ENCODE measurements at regions not wholly inside any gene's neighbourhood (a gene's known extent, or its start where the extent isn't known, plus 50 kb on each side); places are given as distances from the start of the nearest gene placed in this dataset.
A peak's percentile ranks its signal among the peaks of the same experiment; 100 is the strongest.
"Not testable (repeated sequence)": the region's sequence is repeated elsewhere in the genome, so short reads cannot be mapped to it uniquely, and the experiment has no call there.

GRCh38 chr1:55781003-55781402 is 565.8 kb upstream of the USP24 start:
- no peak for DNase-seq (ENCODE audit: low spot score)

- no peak for DNase-seq (ENCODE audit: low spot score)
These were observed 562.4 kb upstream of the USP24 start for GRCh38 chr1:55777545-55777944.

DNA sequence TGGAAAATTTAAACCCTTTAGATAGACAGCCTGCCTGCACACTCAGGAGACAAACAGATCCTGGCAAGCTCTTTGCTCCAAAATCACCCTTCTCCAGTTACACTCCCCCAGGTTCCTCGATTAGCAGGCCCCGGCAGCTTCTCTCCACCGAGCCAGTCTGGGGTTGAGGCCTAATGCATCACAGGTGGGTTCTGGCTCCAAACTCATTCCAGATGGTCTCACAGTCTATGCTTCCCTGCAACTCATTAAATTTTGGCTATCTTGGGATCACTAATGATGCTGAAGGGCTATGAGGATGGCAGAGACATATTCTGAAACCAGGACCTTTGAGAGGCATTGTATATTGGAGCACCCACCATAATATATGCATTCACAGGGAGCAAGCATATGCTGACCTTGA is 559.8 kb upstream of the USP24 start:
- no peak for DNase-seq (ENCODE audit: low spot score)

GRCh38 chr1:55774446-55774845 is 559.3 kb upstream of the USP24 start:
- DNase-seq (ENCODE audit: low spot score): no peak

- no peak for DNase-seq (ENCODE audit: low spot score)
These were observed 558.2 kb upstream of the USP24 start for GRCh38 chr1:55773211-55773940.

- no peak for DNase-seq (ENCODE audit: low spot score)
These were observed 553.3 kb upstream of the USP24 start for GRCh38 chr1:55768327-55768952.

GRCh38 chr1:55767171-55767570 is 552.0 kb upstream of the USP24 start:
- DNase-seq (ENCODE audit: low spot score): no peak

- DNase-seq (ENCODE audit: low spot score): not testable (repeated sequence)
These were observed 550.3 kb upstream of the USP24 start for GRCh38 chr1:55765505-55765904.

GRCh38 chr1:55751776-55752175 is 536.6 kb upstream of the USP24 start:
- DNase-seq (ENCODE audit: low spot score): no peak

DNA sequence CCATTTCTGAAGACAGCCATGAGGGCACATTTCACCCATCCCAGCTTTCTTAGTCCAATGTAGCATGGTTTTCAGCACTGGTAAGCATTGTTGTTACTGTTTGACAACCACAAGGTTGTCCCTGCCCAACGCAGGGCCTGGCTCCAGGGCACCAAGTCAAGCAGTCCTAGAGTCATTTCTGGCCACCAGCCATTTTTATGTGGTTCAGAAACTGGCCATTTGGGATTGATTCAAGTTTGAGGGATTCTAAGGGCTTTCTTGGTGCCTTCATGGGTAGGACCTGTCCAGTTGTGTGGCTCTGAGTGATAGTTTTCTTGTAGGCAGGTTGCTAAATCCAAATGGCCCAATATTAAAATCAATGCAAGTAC is 535.4 kb upstream of the USP24 start:
- DNase-seq (ENCODE audit: low spot score): no peak

- DNase-seq (ENCODE audit: low spot score): no peak
These were observed 534.9 kb upstream of the USP24 start for GRCh38 chr1:55749975-55750627.

DNA sequence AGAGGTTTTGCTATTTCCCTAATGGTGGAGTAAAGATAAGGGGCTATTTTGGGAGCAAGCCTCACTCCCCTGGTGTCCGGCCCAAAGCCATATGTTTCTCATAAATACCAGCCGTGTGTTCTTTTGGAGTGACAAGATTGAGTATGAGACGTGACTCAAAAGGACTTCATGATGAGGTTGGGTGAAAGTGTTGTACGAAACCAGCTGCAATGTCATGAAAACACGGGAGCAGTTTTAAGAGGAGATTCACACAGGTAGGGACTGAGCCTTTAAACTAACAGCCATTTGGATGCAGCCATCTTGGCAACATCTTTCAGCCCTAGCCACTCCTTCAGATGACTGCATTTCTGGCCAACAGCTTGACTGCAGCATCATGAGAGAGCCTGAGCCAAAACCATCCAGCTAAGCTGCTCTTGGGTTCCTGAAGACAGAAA is 532.3 kb upstream of the USP24 start:
- DNase-seq (ENCODE audit: low spot score): no peak

DNA sequence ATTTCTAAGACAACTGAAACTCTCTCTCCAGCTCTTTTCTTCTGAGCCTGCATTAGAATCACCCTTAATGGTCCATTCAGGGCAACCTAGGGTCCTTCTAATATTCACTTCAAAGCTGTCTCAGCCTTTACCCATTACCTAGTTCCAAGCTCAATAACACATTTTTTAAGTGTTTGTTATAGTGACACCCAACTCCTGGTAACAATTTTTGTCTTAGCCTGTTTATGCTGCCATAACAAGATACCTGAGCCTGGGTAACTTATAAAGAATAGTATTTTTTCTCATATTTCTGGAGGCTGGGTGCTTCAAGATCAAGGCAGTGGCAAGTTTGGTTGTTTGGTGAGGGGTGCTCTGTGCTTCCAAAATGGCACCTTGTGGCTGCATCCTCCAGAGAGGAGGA is 531.5 kb upstream of the USP24 start:
- DNase-seq (ENCODE audit: low spot score): no peak

DNA sequence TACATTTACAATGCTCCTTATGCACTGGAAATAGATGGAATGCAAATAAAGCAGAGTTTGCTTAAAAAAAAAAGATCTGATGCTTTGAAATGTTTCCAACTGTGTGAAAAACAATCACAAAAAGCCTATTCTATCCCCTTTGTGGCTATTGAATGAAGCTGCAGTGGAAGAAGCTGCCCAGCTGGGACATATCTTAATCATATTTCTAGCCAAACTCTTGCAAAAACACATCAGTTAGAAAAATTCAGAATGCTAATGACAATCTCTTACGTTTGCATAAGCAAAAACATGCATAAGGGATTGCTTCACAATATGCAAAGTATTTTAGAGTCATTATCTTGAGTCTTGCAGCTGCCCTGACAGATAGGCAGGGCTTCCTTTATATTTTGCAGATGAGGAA is 526.4 kb upstream of the USP24 start:
- DNase-seq (ENCODE audit: low spot score): no peak

DNA sequence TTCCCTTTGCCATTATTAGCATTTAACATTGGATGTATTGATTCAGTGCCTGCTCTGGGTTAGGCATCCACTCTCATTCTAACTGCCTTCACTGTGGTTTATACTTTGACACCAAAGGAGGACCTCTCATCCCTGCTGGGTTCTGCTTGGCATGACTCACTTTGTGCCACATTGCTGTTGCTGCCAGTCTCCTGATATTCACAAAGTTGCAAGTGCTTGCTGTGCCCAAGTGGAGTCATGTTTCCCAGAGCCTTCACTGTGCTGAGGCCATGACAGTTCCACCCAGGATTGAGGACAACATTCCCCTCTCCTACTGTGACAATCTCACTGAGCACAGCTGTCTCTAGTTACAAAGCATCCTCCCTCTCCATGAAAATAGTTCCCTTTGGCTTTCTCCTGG is 519.9 kb upstream of the USP24 start:
- DNase-seq (ENCODE audit: low spot score): peak; percentile 27

DNA sequence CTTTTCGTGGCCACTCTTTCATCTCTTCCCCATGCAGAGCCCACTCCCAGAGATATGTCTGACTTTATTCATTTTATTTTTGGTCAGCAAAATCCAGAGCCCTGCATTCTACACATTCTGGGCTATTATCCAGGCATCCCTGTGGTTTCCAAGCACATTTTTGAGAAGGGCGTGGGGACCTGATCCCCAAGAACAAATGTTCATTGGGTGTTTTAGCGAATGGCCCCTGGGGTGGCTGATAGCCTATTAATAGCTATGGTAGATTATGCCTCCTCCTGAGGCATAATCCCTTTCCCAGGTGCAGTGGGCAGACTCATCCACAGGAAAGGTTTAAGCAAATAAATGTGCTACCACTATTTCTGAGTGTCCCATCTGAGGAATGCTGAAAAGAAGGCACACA is 511.8 kb upstream of the USP24 start:
- peak; percentile 78 for DNase-seq (ENCODE audit: low spot score)

- no peak for DNase-seq (ENCODE audit: low spot score)
These were observed 510.2 kb upstream of the USP24 start for GRCh38 chr1:55725378-55725777.

DNA sequence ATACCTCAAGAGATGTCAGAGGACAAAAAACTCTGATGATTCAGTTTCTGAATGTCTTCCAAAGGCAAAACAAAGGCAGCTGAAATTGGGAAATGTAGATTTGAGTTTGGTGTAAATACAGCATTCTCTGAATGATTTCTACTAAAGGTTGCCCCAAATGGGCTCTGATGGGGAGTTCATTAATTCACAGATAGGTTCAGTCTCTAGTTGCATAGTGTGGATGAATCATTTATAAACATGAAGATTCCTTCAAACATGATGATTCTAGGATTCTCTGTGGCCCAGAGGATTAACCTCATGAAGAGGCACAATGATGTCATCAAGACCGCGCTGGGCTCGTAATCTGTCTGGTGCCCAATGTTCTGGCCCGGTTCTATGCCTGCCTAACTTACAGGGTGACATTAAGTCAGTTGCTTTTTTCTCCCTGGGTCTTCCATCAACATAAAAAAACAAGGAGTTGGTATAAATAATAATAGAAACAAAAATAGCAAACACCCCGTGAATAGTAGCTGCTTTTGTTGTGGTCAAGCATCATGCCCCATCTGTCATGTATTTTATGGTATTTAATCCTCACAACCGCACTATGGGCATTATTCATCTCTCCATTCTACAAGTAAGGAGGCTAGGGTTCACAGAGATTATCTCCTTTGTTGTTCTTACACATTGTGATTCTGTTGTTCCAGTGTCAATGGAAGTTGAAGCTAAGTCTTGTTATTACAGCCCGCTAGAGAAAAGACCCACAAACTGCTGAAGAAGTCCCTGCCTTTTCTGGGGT is 509.6 kb upstream of the USP24 start:
- peak; percentile 83 for DNase-seq (ENCODE audit: low spot score)

DNA sequence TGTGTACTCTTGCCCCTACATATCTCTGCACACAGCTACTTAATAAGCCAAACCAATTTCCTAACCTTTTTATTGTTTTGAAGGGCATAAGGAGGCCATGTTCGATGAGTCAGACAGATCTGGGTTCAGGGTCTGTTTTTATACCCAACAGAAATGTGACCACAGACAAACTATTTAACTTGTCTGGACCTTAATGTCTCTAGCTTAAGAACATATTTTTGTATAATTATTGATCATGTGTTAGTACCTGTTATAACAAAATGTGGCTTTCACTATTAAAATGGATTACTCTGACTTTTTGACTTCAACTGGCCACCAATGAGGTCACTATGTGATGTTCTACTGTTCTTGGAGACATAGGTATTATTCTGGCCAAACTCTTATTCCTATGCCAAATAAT is 507.8 kb upstream of the USP24 start:
- no peak for DNase-seq (ENCODE audit: low spot score)

GRCh38 chr1:55720261-55720660 is 505.1 kb upstream of the USP24 start:
- DNase-seq (ENCODE audit: low spot score): no peak

DNA sequence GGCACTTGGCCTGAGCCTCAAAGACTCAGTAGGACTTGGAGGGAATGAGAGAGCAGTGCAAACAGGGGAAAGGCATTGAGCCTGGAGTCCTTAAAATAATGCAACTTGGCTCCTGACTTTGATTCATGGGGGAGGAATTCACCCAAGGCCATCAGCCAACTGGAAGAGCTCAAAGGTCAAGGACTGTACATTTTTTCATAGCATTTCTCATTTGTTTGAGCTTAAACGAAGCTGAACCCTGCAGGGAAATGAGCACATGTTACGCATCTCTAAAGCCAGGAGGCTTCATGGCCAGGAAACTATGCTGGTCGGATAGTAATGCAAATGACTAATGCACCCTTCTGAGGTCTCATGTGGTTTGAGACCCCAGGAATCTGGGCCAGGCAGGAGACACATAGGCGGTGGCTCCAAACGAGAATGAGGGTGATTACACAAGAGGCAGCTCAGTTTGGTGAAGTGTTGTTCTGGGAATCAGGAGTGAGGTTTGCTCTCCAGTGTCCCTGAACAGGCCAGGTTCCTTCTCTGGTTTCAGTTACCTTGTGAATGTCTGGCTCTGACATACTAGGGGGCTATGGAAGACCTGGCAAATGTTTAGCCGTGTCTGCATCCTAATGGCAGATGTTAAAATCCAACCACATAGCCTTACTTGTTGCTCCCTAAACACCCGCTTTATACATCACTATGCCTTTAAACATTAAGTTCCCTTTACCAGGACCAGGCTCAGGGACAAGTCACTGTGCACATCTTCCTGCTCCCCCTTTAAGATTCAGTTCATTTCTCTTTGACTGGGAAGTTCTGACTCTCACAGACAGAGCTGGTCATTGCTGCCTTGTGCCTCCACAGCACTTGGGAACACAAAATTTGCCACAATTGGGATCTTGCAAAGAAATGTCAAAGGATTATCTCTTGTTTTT is 503.9 kb upstream of the USP24 start:
- peak; percentile 95 for DNase-seq (ENCODE audit: low spot score)

- no peak for DNase-seq (ENCODE audit: low spot score)
These were observed 501.9 kb upstream of the USP24 start for GRCh38 chr1:55717111-55717510.

All from AG08395 (cell line).